ENCODE measurements at regions not wholly inside any gene's neighbourhood (a gene's known extent, or its start where the extent isn't known, plus 50 kb on each side); places are given as distances from the start of the nearest gene placed in this dataset.

DNA sequence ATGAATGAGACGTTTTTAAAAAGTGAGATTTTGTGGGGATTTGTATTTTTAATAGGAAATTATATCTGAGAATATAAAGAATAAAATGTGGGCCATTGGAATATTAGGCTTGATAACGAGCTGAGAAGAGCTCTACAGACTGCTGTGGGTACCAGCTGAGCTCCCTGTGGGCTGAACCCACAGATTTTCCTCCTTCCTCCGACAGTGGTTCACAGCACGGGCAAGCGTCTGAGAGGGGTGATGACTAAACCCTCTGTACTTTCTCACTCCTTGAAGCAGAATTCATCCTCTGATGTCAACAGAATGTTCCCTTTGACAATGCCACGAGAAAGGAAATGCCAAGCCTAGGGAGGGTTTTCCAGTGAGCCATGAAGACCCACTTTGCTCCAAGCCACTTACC, 102.7 kb upstream of the AJAP1 start:
- Mint-ChIP-seq H3K27ac (no peak overlapping the region), H3K9me3 (peaks cover 60% of the 10 kb centered on the region), H3K36me3 (ENCODE audit: low read depth) (peaks cover 9% of the 10 kb centered on the region), H3K4me3 (no peak overlapping the region), H3K27me3 (ENCODE audit: insufficient read depth) (no peaks in the 10 kb centered on the region), H3K4me1 (ENCODE audit: low read depth) (no peaks in the 10 kb centered on the region)
- TF ChIP-seq, protein P1, sequence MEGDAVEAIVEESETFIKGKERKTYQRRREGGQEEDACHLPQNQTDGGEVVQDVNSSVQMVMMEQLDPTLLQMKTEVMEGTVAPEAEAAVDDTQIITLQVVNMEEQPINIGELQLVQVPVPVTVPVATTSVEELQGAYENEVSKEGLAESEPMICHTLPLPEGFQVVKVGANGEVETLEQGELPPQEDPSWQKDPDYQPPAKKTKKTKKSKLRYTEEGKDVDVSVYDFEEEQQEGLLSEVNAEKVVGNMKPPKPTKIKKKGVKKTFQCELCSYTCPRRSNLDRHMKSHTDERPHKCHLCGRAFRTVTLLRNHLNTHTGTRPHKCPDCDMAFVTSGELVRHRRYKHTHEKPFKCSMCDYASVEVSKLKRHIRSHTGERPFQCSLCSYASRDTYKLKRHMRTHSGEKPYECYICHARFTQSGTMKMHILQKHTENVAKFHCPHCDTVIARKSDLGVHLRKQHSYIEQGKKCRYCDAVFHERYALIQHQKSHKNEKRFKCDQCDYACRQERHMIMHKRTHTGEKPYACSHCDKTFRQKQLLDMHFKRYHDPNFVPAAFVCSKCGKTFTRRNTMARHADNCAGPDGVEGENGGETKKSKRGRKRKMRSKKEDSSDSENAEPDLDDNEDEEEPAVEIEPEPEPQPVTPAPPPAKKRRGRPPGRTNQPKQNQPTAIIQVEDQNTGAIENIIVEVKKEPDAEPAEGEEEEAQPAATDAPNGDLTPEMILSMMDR (IDR thresholded peaks at IDR 0.05): no peak
- no peak for DNase-seq

DNA sequence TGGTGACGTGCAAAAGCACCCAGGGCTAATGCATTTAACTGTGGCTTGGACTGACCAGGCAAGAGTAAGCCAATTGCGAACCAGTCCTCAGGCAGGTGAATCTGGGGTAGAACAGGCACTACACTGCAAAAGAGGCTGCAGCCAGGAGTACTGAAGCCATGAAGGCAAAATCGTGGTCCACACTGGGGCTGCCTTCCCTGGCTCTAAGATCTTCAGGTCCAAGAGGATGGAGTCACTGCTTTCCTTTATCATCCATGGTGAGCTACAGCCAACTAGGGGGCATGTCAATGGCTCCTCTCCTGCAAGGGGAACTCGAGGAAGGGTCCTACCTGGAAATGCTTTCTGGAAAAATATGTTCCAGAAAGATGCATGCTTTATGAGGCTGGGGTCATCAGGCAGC, 100.6 kb upstream of the AJAP1 start:
- TF ChIP-seq, protein P1 (IDR thresholded peaks at IDR 0.05): no peak
- Mint-ChIP-seq H3K27me3 (ENCODE audit: insufficient read depth) (no peaks in the 10 kb centered on the region), H3K27ac (no peak overlapping the region), H3K4me1 (ENCODE audit: low read depth) (no peaks in the 10 kb centered on the region), H3K36me3 (ENCODE audit: low read depth) (peaks cover 9% of the 10 kb centered on the region), H3K9me3 (peaks cover 66% of the 10 kb centered on the region), H3K4me3 (no peak overlapping the region)
- DNase-seq: no peak

DNA sequence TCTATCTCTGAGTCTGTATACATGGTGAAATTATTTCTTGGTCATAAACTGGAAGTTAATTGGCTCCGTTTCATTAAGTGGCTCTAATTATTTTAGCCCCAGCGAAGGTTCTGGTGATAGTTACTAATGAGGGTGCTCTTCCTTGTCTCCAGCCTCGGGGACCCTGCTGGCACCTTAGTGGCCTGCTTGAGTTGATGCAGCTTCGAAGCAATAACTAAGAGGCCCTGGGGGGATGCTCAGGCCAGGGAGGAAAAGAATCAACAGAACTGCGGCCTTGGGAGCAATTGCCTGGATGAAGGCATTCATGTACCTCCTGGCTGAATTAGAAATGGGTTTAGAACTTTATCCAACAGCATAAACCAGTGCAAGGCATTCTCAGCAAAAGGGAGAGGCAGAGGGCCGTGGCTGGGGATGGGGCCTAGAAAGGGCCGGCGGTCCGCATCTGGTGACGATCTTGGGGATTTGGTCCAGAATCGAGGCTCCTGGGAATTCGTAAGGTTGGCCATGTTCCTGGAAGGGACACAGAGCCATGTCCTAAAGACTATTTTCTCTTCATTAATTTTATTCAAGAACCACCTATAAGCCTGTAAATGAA, 100.0 kb upstream of the AJAP1 start:
- TF ChIP-seq, protein P1 (IDR thresholded peaks at IDR 0.05): no peak
- H3K4me1 Mint-ChIP-seq (ENCODE audit: low read depth): no peaks in the 10 kb centered on the region
- H3K9me3 Mint-ChIP-seq: peaks cover 68% of the 10 kb centered on the region

DNA sequence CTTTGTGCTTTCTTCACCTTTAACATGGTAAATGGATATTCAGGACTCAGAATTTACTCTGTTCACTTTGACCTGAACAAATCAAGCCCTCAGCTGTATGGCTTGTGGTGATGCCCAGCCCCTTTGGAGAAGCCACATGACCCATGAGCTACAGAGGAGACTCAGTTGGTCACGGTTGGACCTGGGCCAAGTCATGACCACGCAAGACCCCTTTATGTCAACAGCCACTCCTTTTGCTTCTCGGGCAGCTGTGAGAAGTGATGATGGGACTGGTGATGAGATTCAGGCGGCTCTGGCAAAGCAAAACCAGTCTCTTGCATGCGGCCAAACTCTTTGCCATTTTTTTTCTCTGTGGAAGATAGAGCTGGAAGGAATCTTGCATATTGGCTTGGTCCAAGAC, 96.5 kb upstream of the AJAP1 start:
- no peak overlapping the region for H3K27ac Mint-ChIP-seq
- H3K4me1 Mint-ChIP-seq (ENCODE audit: low read depth): no peaks in the 10 kb centered on the region
- no peak for DNase-seq
- H3K27me3 Mint-ChIP-seq (ENCODE audit: insufficient read depth): peaks cover 1% of the 10 kb centered on the region
- H3K9me3 Mint-ChIP-seq: peaks cover 72% of the 10 kb centered on the region
- peaks cover 5% of the 10 kb centered on the region for H3K36me3 Mint-ChIP-seq (ENCODE audit: low read depth)
- TF ChIP-seq, protein P1 (IDR thresholded peaks at IDR 0.05): no peak
- no peak overlapping the region for H3K4me3 Mint-ChIP-seq

More for the DNA sequence above, 100.0 kb upstream of the AJAP1 start:
- Mint-ChIP-seq H3K27ac (no peak overlapping the region), H3K4me3 (no peak overlapping the region), H3K27me3 (ENCODE audit: insufficient read depth) (peaks cover 1% of the 10 kb centered on the region; the same call in 1 of the 2 replicates), H3K36me3 (ENCODE audit: low read depth) (peaks cover 9% of the 10 kb centered on the region)
- DNase-seq: no peak

DNA sequence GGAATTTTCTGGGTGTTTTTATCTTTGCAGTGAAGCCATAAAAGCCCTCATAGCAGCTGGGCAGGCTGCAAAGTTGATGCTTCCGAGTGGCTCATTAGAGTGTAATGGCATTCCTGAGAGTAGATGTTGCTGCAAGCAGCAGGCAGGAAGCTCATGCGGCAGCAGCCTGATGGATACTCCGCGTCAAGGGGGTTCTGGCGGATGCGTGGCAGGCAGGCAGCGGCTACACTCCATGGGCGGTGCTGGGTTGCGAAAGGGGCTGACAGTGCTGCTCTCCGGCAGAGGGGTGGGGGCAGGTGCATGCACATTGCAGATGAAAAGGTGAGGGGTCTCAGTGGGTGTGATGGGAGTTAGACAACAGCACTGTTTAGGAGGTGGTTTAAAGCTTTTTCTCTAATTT, 93.2 kb upstream of the AJAP1 start:
- TF ChIP-seq, protein P1 (IDR thresholded peaks at IDR 0.05): no peak
- no peak overlapping the region for H3K27ac Mint-ChIP-seq

DNA sequence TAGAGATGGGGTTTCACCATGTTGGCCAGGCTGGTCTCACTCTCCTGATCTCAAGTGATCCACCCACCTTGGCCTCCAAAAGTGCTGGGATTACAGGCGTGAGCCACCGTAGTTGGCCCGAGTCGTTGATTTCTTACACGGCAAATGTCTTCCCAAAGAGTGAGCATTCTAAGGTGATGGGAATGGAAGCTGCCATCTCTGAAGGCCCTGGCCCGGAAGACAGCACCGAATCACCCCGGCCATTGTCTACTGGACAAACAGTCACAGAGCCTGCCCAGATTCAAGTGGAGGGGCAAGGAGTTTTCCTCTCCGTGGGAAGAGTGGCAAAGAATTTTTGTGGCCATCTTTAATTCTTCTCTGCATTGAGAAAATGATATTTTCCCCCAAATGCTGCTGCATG, 92.1 kb upstream of the AJAP1 start:
- H3K36me3 Mint-ChIP-seq (ENCODE audit: low read depth): no peaks in the 10 kb centered on the region
- H3K27ac Mint-ChIP-seq: no peak overlapping the region
- peaks cover 69% of the 10 kb centered on the region for H3K9me3 Mint-ChIP-seq
- TF ChIP-seq, protein P1 (IDR thresholded peaks at IDR 0.05): no peak
- H3K27me3 Mint-ChIP-seq (ENCODE audit: insufficient read depth): peaks cover 1% of the 10 kb centered on the region
- H3K4me1 Mint-ChIP-seq (ENCODE audit: low read depth): no peaks in the 10 kb centered on the region
- no peak for DNase-seq
- H3K4me3 Mint-ChIP-seq: no peak overlapping the region

More for the DNA sequence above, 93.2 kb upstream of the AJAP1 start:
- Mint-ChIP-seq H3K9me3 (peaks cover 65% of the 10 kb centered on the region), H3K4me3 (no peak overlapping the region), H3K4me1 (ENCODE audit: low read depth) (no peaks in the 10 kb centered on the region), H3K27me3 (ENCODE audit: insufficient read depth) (peaks cover 1% of the 10 kb centered on the region), H3K36me3 (ENCODE audit: low read depth) (no peaks in the 10 kb centered on the region)
- DNase-seq: no peak
